SU-DHL-6 (cell line): ENCODE measurements at regions not wholly inside any gene's neighbourhood (a gene's known extent, or its start where the extent isn't known, plus 50 kb on each side); places are given as distances from the start of the nearest gene placed in this dataset.

Experiments
- H2AFZ ChIP-seq: fragments of 200-600 bp; sonication (generic); 2 replicates; pipeline ENCODE4 v1.6.1; 2014; ENCODE audit warnings: low read depth, mild to moderate bottlenecking, moderate library complexity, mixed read lengths, antibody characterized with exemption, low read length; ENCODE audit not compliant: severe bottlenecking
- H3F3A ChIP-seq: fragments of 200-600 bp; shearing (Covaris generic); 2 replicates; pipeline ENCODE4 v1.6.0; 2016; ENCODE audit warnings: antibody characterized with exemption, mild to moderate bottlenecking; ENCODE audit not compliant: insufficient read depth
- H3K27ac ChIP-seq: fragments of 200-600 bp; sonication (generic); 2 replicates; pipeline ENCODE4 v1.5.1; 2016; ENCODE audit warnings: low read depth, mild to moderate bottlenecking, low read length, moderate library complexity, mixed read lengths
- H3K27me3 ChIP-seq: fragments of 200-600 bp; sonication (generic), shearing (Covaris generic); 2 replicates; pipeline ENCODE4 v1.6.0; 2014; ENCODE audit warnings: mild to moderate bottlenecking, low read length
- H3K36me3 ChIP-seq: fragments of 200-600 bp; sonication (generic); 2 replicates; pipeline ENCODE4 v1.6.1; 2014; ENCODE audit warnings: mild to moderate bottlenecking, low read length, mixed read lengths
- H3K4me2 ChIP-seq: fragments of 300-600, 200-600 bp; shearing (Covaris generic), sonication (generic); 2 replicates; pipeline ENCODE4 v1.6.0; 2014; ENCODE audit warnings: low read length, low read depth, mild to moderate bottlenecking; ENCODE audit not compliant: poor library complexity, severe bottlenecking
- H3K4me3 ChIP-seq: fragments of 200-600 bp; sonication (generic); 2 replicates; pipeline ENCODE4 v1.5.1; 2014; ENCODE audit warnings: antibody characterized with exemption, low read length, mild to moderate bottlenecking, mixed read lengths; ENCODE audit not compliant: insufficient read depth, poor library complexity, severe bottlenecking
- H3K79me2 ChIP-seq: fragments of 200-600 bp; sonication (generic); 2 replicates; pipeline ENCODE4 v1.6.1; 2014; ENCODE audit warnings: mild to moderate bottlenecking, low read length, moderate library complexity; ENCODE audit not compliant: insufficient read depth
- H3K9ac ChIP-seq: fragments of 200-600 bp; sonication (generic); 2 replicates; pipeline ENCODE4 v1.7.0; 2014; ENCODE audit warnings: mild to moderate bottlenecking, low read length
- H3K9me2 ChIP-seq: fragments of 200-600 bp; sonication (generic); replicated peaks from 2 replicates; pipeline ENCODE4 v1.6.1; 2014; ENCODE audit warnings: low read length; ENCODE audit not compliant: insufficient read depth
- H3K9me3 ChIP-seq: fragments of 200-600 bp; sonication (generic); 2 replicates; pipeline ENCODE4 v1.6.1; 2014; ENCODE audit warnings: low read length, mixed read lengths; ENCODE audit not compliant: insufficient read depth
- H4K20me1 ChIP-seq: fragments of 200-600 bp; sonication (generic); 2 replicates; pipeline ENCODE4 v1.6.1; 2014; ENCODE audit warnings: low read depth, mild to moderate bottlenecking, antibody characterized with exemption, low read length, moderate library complexity, mixed read lengths
- CTCF ChIP-seq: fragments of 200-600 bp; sonication (generic); IDR thresholded peaks from one replicate; pipeline ENCODE4 v1.5.1; 2017; ENCODE audit warnings: antibody characterized with exemption, mild to moderate bottlenecking, low read length, moderate library complexity; ENCODE audit not compliant: insufficient read depth, poor library complexity, severe bottlenecking
- EZH2phosphoT487 ChIP-seq: fragments of 200-600 bp; sonication (generic), shearing (Covaris generic); conservative IDR thresholded peaks from 2 replicates; pipeline ENCODE4 v1.6.1; 2018; ENCODE audit warnings: mild to moderate bottlenecking, antibody characterized with exemption, low read length, moderate library complexity, mixed read lengths

DNA sequence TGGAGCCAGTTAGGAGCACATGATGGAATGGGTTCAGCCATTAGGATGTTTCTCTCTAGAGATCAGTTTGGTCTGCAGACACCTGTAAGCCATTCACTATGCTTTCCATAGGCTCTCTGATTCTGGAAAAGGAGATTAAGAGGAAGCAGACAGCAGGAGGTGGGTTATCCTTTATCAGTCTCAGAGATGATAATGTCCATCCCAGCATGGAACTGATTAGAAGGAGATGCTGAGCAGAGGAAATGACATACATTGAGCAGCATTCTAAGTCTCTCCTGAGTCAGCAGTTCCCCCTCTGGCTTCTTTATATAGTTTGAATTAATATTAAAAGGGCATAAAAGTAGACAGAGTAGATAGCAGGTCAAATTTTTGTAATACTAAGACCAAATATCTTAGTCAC, 591.1 kb downstream of the GBE1 start:
- Histone ChIP-seq H3K27me3 (no peaks in the 10 kb centered on the region), H3K4me2 (no peak overlapping the region), H3K9me3 (0 out of 2 replicates have a peak, but pooled peaks cover 3% of the 10 kb centered on the region), H4K20me1 (no peaks in the 10 kb centered on the region), H3K9ac (no peak overlapping the region), H2AFZ (no peak overlapping the region), H3K9me2 (no peaks in the 10 kb centered on the region), H3F3A (no peaks in the 10 kb centered on the region), H3K27ac (no peak overlapping the region), H3K79me2 (no peaks in the 10 kb centered on the region), H3K36me3 (no peaks in the 10 kb centered on the region), H3K4me3 (no peak overlapping the region)
- TF ChIP-seq EZH2phosphoT487 (no peak), CTCF (no peak)

GRCh38 chr3:81164806-81165205, 596.6 kb downstream of the GBE1 start:
- TF ChIP-seq EZH2phosphoT487 (no peak), CTCF (no peak)
- Histone ChIP-seq H3K36me3 (no peaks in the 10 kb centered on the region), H4K20me1 (no peaks in the 10 kb centered on the region), H3K27me3 (no peaks in the 10 kb centered on the region), H3K9me2 (no peaks in the 10 kb centered on the region), H3F3A (no peaks in the 10 kb centered on the region), H3K4me2 (no peak overlapping the region), H3K4me3 (no peak overlapping the region), H3K9me3 (no peaks in the 10 kb centered on the region), H2AFZ (no peak overlapping the region), H3K27ac (no peak overlapping the region), H3K79me2 (no peaks in the 10 kb centered on the region), H3K9ac (no peak overlapping the region)

- TF ChIP-seq EZH2phosphoT487 (no peak), CTCF (no peak)
- Histone ChIP-seq H3K4me3 (no peak overlapping the region), H3K36me3 (no peaks in the 10 kb centered on the region), H3F3A (no peaks in the 10 kb centered on the region), H4K20me1 (no peaks in the 10 kb centered on the region), H3K9me2 (no peaks in the 10 kb centered on the region), H3K79me2 (no peaks in the 10 kb centered on the region), H3K9ac (no peak overlapping the region), H3K27me3 (no peaks in the 10 kb centered on the region), H3K4me2 (no peak overlapping the region), H3K9me3 (no peaks in the 10 kb centered on the region), H2AFZ (no peak overlapping the region), H3K27ac (no peak overlapping the region)
Observed at GRCh38 chr3:81161851-81162250, 599.6 kb downstream of the GBE1 start.
